NB4 (cell line): ENCODE measurements at regions not wholly inside any gene's neighbourhood (a gene's known extent, or its start where the extent isn't known, plus 50 kb on each side); places are given as distances from the start of the nearest gene placed in this dataset.

Experiments used
- CTCF ChIP-seq: IDR thresholded peaks from one replicate; pipeline ENCODE4 v1.5.1; 2012; ENCODE audit warnings: low read depth, low read length
- POLR2A ChIP-seq: IDR thresholded peaks from 2 replicates; pipeline ENCODE4 v1.6.1; 2011; ENCODE audit warnings: mild to moderate bottlenecking; ENCODE audit not compliant: insufficient read length; ENCODE audit errors: extremely low read depth

- TF ChIP-seq CTCF (no peak), POLR2A (no peak)
Observed at GRCh38 chr10:95134490-95134889, 59.5 kb upstream of the ACSM6 start.
